GM19351 (cell line): ENCODE measurements at regions not wholly inside any gene's neighbourhood (a gene's known extent, or its start where the extent isn't known, plus 50 kb on each side); places are given as distances from the start of the nearest gene placed in this dataset.

Experiments used
- ATAC-seq: cut with Tn5 transposase; IDR thresholded peaks from one replicate; pipeline ENCODE4 v1.9.1; 2021; ENCODE audit warnings: mild to moderate bottlenecking, moderate library complexity; ENCODE audit not compliant: unreplicated experiment

GRCh38 chr16:77551357-77551756, 116.5 kb upstream of the ADAMTS18 start:
- no peak for ATAC-seq

GRCh38 chr16:77553130-77553529, 118.3 kb upstream of the ADAMTS18 start:
- ATAC-seq = no peak

- ATAC-seq = no peak
These were observed 120.3 kb upstream of the ADAMTS18 start for GRCh38 chr16:77555126-77555525.

DNA sequence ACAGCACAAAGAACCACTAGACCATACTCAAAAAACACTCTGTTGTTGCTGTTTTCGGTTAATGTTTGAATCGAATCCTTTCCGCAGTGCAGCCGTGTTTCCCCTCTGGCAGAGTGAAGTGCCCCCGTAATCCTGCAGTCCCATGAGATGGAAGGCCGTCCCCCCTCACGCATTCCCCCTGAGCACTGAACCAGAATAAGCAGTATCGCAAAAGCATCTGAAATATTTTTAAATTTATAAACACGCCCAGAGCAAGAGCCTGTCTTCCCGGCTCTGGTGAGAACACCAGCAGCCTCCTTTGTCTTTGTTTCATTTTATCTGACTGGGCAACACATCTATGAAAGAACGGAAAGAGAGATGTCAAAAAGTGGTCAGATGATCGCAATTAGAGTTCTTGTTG, 121.0 kb upstream of the ADAMTS18 start:
- ATAC-seq = no peak

- ATAC-seq = no peak
These were observed 121.5 kb upstream of the ADAMTS18 start for GRCh38 chr16:77556201-77556873.

- ATAC-seq = no peak
These were observed 122.6 kb upstream of the ADAMTS18 start for GRCh38 chr16:77557385-77557784.

DNA sequence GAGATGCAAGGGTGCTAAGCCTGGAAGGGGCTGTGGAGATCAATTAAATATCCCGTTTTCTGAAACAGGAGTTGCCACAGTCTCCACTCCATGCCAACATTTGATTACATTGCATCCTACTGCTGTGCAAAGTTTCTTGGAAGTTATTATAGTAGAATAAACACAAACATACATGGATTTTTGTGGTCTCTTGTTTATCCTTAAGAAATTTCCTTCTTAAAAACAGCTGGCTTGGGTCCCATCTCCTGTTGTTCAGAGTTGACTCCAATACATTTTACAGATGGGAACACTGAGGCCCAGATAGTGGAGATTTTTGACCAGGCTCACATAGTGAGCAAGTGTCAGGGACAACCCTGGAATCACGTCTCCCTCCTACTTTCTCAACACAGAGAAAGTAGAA, 124.0 kb upstream of the ADAMTS18 start:
- ATAC-seq = no peak

- ATAC-seq = no peak
These were observed 127.7 kb upstream of the ADAMTS18 start for GRCh38 chr16:77562497-77562896.

DNA sequence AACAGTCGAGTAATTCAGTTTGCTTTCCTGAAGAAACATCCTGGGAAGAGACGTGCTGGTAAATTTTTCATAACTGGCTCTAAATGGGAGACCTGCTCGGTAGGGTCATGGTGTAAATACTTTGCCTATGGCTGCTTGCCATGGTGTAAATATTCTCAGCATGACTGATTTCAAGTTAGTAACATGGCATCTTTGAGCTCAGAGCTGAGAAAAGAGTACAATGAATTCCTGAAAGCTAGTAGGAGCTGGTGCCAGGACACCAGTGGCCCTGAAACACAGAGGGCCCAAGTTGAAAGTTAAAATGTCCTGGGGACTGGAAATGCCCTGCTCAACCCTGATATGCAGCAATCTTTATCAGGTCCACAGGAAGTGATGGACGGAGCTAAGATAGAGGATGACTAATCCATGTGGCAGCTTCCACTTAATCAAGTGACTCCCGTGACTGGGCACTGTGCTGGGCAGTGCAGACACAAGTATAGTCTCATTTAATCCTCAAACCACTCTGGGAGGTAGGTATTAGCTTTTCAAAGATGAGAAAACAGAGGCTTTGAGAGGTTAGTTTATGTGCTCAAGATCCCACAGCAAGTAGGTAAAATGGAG, 130.1 kb upstream of the ADAMTS18 start:
- ATAC-seq = no peak

- ATAC-seq = no peak
These were observed 134.6 kb upstream of the ADAMTS18 start for GRCh38 chr16:77569406-77569805.

- no peak for ATAC-seq
These were observed 135.7 kb upstream of the ADAMTS18 start for GRCh38 chr16:77570574-77570973.

DNA sequence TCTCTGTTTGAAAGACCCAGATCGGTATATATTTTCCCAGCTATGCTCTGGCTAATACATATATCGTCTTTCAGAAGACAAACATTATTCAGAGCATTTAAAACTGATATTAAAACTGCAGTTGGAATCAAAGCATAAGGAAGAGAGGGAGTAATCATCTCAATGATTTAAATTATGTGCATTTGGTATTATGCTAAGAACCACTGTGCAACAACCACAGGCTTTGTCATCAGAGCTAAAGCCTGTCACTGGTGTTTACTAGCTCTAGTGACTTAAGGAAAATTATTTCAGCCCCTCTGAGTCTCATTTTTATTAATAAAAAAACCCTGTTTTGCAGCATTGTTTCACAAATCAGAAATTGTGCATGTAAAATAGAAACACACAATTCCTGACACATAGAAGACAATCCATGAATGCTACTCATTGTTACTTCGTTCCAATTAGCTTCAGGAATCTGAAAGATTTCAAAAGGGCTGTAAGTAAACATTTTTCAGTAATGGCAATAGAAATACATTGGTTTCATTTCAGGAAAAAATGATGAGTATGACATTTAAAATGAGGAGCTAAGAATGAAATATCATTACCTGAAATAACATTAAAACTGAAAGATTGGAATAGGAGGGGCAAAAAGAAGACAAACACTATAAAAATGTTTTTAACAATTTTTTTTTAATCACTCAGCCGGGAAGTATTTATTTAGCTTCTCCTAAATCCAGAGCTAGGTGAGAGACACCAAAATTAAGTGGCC, 136.5 kb upstream of the ADAMTS18 start:
- no peak for ATAC-seq

- ATAC-seq = no peak
These were observed 140.2 kb upstream of the ADAMTS18 start for GRCh38 chr16:77574867-77575624.

GRCh38 chr16:77579351-77579891, 142.9 kb upstream of the NUDT7 start:
- no peak for ATAC-seq

DNA sequence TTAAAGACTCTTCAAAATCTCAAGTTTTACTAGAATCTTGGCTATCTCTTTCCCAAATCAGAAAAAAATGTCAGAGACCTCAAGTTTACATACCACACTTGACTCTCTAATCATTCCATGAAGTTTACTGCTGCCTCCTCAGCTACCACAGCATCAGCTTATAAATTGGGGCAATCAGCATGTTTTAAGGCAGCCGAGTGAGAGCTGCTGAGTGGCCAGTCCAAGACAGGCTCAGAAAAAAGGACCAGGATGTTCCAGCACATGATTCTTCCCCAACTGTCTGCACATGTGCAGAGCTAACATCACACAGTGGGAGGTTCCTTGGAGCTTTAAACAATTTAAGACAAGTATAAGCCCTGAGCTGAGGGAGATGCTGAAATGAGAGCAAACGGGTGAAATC, 140.6 kb upstream of the NUDT7 start:
- no peak for ATAC-seq

- ATAC-seq = peak; percentile 66
These were observed 138.0 kb upstream of the NUDT7 start for GRCh38 chr16:77584205-77584859.

- ATAC-seq = no peak
These were observed 136.7 kb upstream of the NUDT7 start for GRCh38 chr16:77585379-77586251.

DNA sequence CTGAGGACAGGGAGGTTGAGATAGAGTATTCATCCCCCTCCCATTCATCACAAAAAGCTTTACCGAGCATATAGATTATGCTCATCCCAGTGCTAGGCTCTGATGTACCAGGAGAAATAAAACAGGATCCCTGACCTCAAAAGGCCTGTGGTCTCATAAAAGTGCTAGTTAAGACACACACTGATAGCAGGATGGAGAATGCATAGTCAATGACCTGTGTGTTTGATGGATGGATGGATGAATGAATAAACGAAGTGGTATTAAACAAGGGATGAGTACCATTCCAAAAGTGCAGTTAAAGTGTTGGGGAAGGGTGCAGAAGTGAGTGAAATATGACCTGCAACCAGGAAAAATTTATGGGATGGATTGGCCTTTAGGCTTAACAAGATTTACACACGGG, 133.9 kb upstream of the NUDT7 start:
- no peak for ATAC-seq

GRCh38 chr16:77589071-77589765, 133.1 kb upstream of the NUDT7 start:
- ATAC-seq = no peak
